GM18909 (cell line): ENCODE measurements at regions not wholly inside any gene's neighbourhood (a gene's known extent, or its start where the extent isn't known, plus 50 kb on each side); places are given as distances from the start of the nearest gene placed in this dataset.

Source experiments
- ATAC-seq: cut with Tn5 transposase; IDR thresholded peaks from one replicate; pipeline ENCODE4 v1.9.1; 2021; ENCODE audit warnings: mild to moderate bottlenecking; ENCODE audit not compliant: unreplicated experiment, poor library complexity

DNA sequence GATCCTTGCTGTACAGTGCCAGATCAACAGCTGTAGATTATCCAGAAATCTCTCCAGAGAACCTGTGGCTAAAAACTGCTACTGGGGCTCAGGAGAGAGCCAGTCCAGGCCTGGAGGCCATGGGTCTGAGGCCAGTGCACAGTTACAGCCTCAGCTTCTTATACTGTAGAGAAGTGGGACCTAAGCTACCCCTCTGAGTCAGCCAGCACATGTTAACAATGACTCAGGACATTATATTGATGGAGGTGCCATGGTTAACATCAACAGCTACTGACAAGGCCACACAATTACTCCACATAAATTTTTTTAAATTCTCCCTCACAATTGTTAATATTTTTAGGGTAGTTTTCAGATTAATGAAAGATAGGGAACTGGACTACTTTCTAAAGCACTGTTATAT lies 138.5 kb downstream of the RBM26 start:
- ATAC-seq: no peak

- ATAC-seq: peak; percentile 96
Measured at GRCh38 chr13:79258489-79258888, 147.6 kb downstream of the RBM26 start.

DNA sequence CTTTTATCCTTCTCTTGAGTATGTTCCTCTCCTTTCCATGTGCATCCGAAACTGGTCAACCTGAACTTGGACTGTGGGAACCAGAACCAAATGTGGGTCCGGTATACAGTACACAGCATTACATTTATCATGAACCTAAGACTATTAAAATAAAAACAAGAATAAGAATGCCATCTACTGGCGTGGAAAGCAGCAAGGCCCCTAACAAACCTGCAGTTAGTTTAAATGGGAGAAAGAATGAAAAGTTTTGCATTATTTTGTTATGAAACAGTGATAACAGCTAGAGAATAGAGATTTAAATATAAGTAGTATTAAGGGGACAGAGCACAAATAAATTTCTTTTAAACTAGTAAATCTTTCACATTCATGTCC lies 159.5 kb downstream of the RBM26 start:
- ATAC-seq: peak; percentile 43

DNA sequence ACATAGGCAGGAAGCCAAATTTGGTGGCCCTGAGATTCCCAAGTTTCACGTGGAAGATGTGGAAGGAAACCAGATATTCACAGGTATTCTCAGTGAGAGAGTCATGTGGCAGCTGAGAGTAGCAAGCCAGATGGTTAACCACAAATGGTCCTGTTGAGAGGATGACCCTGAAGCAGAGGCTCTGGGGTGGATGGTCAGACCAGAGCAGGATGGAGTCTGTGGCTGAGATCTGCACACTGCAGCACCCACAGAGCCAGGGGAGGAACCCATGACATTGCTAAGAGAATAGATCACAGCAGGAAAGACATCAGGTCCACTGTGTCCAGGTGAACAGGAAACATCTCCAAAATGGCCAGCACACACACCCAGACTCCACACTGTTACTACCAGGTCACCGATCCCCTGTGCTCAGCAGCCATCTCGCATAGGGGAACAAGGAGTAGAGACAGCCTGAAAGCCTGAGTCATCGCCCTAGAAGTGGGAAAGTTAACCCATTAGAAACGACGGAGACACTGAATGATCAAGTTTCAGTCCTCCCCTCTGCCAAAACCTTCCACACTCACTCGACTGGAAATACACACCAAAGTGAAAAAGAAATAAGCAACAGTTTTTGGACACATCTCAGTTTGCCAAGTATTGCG lies 160.0 kb downstream of the RBM26 start:
- peak; percentile 77 for ATAC-seq

DNA sequence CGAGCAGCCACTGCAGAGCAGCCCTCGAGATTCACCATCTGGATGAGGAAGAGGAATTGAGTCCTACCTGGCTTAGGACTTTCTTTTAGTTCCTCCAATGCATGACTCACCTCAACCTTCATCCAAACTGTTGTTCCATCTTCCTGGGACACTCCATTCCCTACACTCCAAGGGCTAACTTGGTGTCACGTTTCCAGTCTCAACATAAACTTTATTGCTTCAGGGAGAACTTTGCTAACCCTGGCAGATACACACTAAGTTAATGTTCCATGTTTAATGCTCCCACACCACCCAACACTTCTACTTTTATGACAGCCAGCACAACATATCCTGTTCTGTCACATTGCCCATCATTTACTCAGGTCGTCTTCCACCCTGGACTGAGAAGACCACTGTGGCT lies 164.4 kb downstream of the RBM26 start:
- no peak for ATAC-seq

- no peak for ATAC-seq
Measured at GRCh38 chr13:79237981-79238380, 168.1 kb downstream of the RBM26 start.

DNA sequence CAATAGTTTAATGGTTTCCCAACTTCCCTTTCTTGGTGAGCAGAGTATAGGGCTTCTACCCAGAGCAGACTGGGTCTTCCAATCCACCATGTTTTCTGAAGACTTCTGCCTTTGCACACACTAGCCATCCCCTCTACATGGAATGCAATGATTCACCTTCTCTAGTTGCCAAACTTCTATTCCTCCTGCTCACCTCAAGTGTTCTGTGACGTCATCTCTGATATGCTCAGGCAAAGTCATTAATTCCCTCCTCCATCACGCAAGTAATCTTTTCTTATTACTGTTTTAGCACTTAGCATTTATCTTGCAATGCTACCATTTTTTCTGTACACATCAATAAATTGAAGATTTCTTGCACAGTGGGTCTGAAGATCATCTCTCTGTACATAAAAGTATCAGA lies 174.2 kb downstream of the RBM26 start:
- no peak for ATAC-seq

GRCh38 chr13:79229761-79230160 lies 176.3 kb downstream of the RBM26 start:
- no peak for ATAC-seq

DNA sequence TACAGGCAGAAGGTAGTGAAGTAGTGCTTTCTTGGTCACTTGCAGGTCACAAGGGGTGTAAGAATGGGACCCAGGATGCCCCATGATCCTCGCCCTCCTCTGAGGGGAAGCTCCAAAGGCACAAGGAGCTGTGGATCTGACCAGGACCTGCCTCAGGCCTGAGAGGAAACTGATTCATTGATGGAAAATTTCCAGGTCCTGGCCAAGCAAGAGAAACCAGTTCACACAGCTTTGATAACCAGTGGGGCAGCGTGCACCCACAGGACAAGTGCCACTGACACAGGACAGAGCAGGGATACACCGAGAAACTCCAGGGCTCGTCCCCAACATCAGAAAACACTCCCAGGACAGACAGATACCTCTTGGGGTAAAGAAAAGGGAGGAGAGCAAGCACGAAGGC lies 177.1 kb downstream of the RBM26 start:
- no peak for ATAC-seq

DNA sequence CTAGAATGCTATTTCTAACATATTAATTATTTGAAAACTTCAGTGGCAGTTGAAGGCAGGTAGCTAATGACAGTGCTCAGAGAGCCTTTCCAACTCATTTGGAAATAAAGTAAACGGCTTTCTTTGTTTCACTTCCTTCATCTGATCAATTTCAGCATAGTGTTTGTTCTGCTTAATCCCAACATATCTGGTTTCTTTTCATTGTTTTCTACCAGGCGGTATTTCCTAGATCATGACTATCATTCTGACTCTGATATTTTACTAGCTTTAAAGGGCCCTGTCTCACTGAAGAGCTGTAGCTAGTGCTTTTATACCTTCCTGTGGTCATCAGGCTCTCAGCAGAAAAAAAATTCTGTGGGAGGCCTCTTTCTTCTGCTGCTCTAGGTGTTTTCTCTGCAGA lies 178.6 kb downstream of the RBM26 start:
- ATAC-seq: peak; percentile 85

- ATAC-seq: peak; percentile 33
Measured at GRCh38 chr13:79226938-79227337, 179.1 kb downstream of the RBM26 start.

- ATAC-seq: no peak
Measured at GRCh38 chr13:79226250-79226649, 179.8 kb downstream of the RBM26 start.

GRCh38 chr13:79225487-79226232 lies 180.4 kb downstream of the RBM26 start:
- ATAC-seq: no peak

GRCh38 chr13:79222427-79223205 lies 183.4 kb downstream of the RBM26 start:
- no peak for ATAC-seq

DNA sequence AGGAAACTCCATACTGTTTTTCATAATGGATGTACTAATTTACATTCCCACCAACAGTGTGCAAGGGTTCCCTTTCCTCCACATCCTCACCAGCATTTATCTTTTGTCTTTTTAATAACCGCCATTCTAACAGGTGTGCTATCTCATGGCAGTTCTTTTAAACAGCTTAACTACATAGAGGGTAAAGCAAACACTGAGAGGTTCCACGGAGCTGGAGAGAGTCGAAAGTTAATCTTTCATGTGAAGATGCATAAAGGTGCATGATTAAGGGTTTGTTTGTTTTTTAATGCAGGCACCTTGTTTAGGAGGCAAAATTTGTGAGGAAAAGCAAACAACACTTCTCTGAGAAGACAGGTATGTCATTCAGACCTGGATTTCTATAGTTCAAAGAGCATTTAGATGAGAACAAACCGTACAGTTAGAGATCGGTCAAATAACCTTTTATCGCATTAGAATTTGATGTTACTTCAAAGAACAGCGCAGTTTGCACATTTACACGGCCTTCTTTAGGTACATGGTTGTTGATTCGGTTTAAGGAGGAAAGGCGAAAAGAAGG lies 193.9 kb downstream of the RBM26 start:
- no peak for ATAC-seq

GRCh38 chr13:79211377-79211776 lies 194.7 kb downstream of the RBM26 start:
- no peak for ATAC-seq

DNA sequence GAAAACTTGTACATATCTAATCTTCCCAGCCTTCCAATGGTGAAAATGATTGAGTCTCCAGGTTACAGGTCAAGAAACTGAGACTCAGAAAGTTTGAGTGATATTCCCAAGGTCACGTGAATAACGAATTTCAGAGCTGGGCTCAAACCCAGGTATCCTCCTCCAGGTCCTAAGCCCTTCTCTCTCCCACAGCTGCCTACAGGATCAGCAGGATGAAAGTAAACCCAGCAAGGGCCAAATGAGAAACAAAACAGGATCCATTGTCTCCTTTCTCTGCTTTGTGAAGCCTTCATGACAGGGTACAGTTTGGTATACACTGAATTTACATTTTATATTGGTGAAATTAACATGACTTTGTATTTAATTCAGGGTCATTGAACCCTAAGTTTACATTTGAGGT lies 208.1 kb downstream of the RBM26 start:
- ATAC-seq: no peak

- ATAC-seq: no peak
Measured at GRCh38 chr13:79196843-79197242, 209.2 kb downstream of the RBM26 start.

- ATAC-seq: no peak
Measured at GRCh38 chr13:79196366-79196765, 209.7 kb downstream of the RBM26 start.

DNA sequence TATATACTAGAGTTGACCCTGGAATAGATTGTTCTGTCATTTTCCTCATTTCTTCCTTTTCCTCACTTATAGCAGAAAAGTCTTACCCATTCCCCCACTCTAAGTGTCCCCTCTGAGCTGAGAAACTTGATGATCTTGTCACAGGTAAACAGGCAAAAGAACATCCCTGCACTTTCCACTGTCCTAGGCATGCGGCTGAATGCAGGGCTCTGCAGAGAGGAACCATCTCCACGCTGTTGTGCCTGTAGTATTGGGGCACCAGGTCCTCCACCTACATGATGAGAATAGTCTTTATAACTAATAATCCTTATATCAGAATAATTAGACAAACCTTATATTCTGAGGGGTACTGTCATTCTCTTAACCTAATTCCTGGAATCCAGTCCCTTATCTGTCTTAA lies 211.3 kb downstream of the RBM26 start:
- peak; percentile 39 for ATAC-seq

- peak; percentile 95 for ATAC-seq
Measured at GRCh38 chr13:79194272-79194671, 211.8 kb downstream of the RBM26 start.
